Heart left ventricle (tissue), 16 donors: ENCODE measurements at regions not wholly inside any gene's neighbourhood (a gene's known extent, or its start where the extent isn't known, plus 50 kb on each side); places are given as distances from the start of the nearest gene placed in this dataset.

Source experiments
- ATAC-seq, 4 donors: fragments of 200-7000 bp; cut with Tn5 transposase; one replicate each; pipeline ENCODE4 v1.9.1; 2020 to 2022; ENCODE audit warnings: moderate library complexity in 4 of 4, mild to moderate bottlenecking in 3 of 4, moderate number of reproducible peaks in 1 of 4
- DNase-seq, 5 donors: peaks; one replicate each; pipeline ENCODE4 v3.0.0-alpha.2; 2020
- H3K27ac ChIP-seq, 12 donors: fragments of 200-600 bp; sonication (generic) in 4 of 12; one replicate each; pipeline versions ENCODE4 v1.5.0 to v1.8.0; 2016 to 2022; ENCODE audit warnings: mild to moderate bottlenecking in 2 of 12
- H3K27me3 ChIP-seq, 9 donors: fragments of 200-600 bp; sonication (generic) in 2 of 9; one replicate each; pipeline versions ENCODE4 v1.5.1 to v1.8.0; 2016 to 2022; ENCODE audit warnings: mild to moderate bottlenecking in 3 of 9
- H3K36me3 ChIP-seq, 9 donors: fragments of 200-600 bp; sonication (generic) in 2 of 9; one replicate each; pipeline versions ENCODE4 v1.5.0 to v1.8.0; 2018 to 2022; ENCODE audit warnings: mild to moderate bottlenecking in 2 of 9
- H3K4me1 ChIP-seq, 12 donors: fragments of 200-600 bp; sonication (generic) in 4 of 12; one replicate each; pipeline versions ENCODE4 v1.5.0 to v1.8.0; 2016 to 2022; ENCODE audit warnings: mild to moderate bottlenecking in 3 of 12
- H3K4me3 ChIP-seq, 12 donors: fragments of 200-600 bp; sonication (generic) in 4 of 12; one replicate each; pipeline versions ENCODE4 v1.5.0 to v1.8.0; 2017 to 2022; ENCODE audit warnings: mild to moderate bottlenecking in 9 of 12, moderate library complexity in 4 of 12
- H3K9me3 ChIP-seq, 12 donors: fragments of 200-600 bp; sonication (generic) in 4 of 12; one replicate each; pipeline versions ENCODE4 v1.5.0 to v1.8.0; 2016 to 2022; ENCODE audit warnings: mild to moderate bottlenecking in 1 of 12
- CTCF ChIP-seq, 12 donors: fragments of 200-600 bp; sonication (generic) in 4 of 12; IDR thresholded peaks; one replicate each; pipeline versions ENCODE4 v1.5.0 to v1.8.0; 2018 to 2022; ENCODE audit warnings: antibody characterized with exemption in 12 of 12, mild to moderate bottlenecking in 5 of 12
- POLR2A ChIP-seq, 2 donors: fragments of 450-650 bp; IDR thresholded peaks; one replicate each; pipeline ENCODE4 v1.6.1; 2017; ENCODE audit warnings: antibody characterized with exemption in 2 of 2, mild to moderate bottlenecking in 2 of 2, moderate library complexity in 2 of 2
- WGBS, 4 donors: extraction: QIAGEN DNeasy Blood & Tissue Kit in 2 of 4; methylation state at CpG; one replicate each; pipeline versions ENCODE4 v1.1.5 to v1.1.7; 2013 to 2018; 5-methylcytosine and 5-hydroxymethylcytosine counted together
- intact Hi-C, 10 donors: fragments of 100-400 bp; cut with DNase I; formaldehyde crosslinking; loops; one replicate each; pipeline versions ENCODE4 v1.11.1 to v1.14.2; 2022
- donor health status: ischemic (EF 13 %, LVEDD 7.1; RV severe dilation, severe dysfunction).
- donor health status: healthy with polysubstance abuse.
- donor health status: DM: no; HTN: yes; CAD: no.
- donor health status: DM: no; HTN: no; CAD: no.
- donor health status: ischemic (EF 25% LVEDD 6.9; RV normal size, moderate dysfunction).
- donor health status: ischemic (EF 25% LVEDD 5.7; RV mildly dilated, moderate dysfunction).
- donor health status: healthy.
- donor health status: DM: yes; HTN: yes; CAD: no.
- donor health status: ischemic (EF 35%, LVEDD 5.7; RV mildly dilated, moderate dysfunction).
- donor health status: nonischemic (EF 11% LVEDD 7.7; RV severe dilation, severe dysfunction).
- donor health status: DM: yes; HTN: yes; CAD: no.
- donor health status: PGD.
- donor health status: ischemic (EF 29% LVEDD 5.4; RV normal size, mild dysfunction).
- donor health status: nonischemic (EF 23%, LVEDD 6.1; RV moderate dilation, normal function).

- Histone ChIP-seq H3K27me3 (peaks cover 0 to 31% (median 4%) of the 10 kb centered on the region in 9 donors), H3K4me3 (no peak overlapping the region), H3K36me3 (no peaks in the 10 kb centered on the region), H3K27ac (no peak overlapping the region), H3K4me1 (no peaks in the 10 kb centered on the region), H3K9me3 (no peaks in the 10 kb centered on the region)
- no peak for TF ChIP-seq CTCF (IDR thresholded peaks at IDR 0.05)
- no peak for TF ChIP-seq POLR2A (IDR thresholded peaks at IDR 0.05)
- no peak for ATAC-seq
- DNase-seq: peak in 1 of 5 donors; percentile 7
- intact Hi-C loops: loop anchor here in 2 of 10 donors (10.0 kb wide), 2 partner anchors 378 to 528 kb away; no protein-coding TSS in a partner anchor
- WGBS, 4 donors: 81 to 88% (median 87%) methylated on average over 21 of the region's 21 CpGs
These were observed 328.8 kb upstream of the DIO3 start for GRCh38 chr14:101232340-101233020.

DNA sequence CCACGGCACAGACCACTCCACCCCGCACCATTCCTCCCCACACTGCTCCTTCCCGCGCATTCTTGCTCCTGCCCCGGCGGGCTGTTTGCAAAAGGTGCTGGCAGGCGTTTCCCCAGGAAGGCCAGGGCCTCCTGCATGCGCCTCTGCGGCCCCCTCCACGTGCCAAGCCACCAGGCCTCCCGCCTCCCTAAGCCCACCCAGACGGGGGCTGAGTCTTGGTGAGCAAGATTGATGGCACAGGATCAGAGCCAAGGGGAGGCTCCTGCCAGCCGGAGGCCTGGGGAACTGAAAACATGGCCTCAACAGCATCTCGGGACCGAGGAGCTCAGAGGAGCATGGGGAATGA, 328.3 kb upstream of the DIO3 start:
- intact Hi-C loops: loop anchor here in 2 of 10 donors (10.0 kb wide), 2 partner anchors 378 to 528 kb away; no protein-coding TSS in a partner anchor
- peaks cover 0 to 31% (median 4%) of the 10 kb centered on the region in 9 donors for H3K27me3 ChIP-seq
- no peaks in the 10 kb centered on the region for H3K9me3 ChIP-seq
- ATAC-seq (no peak), DNase-seq (peak in 1 of 5 donors; percentile 12)
- no peak overlapping the region for H3K27ac ChIP-seq
- no peak overlapping the region for H3K4me3 ChIP-seq
- no peaks in the 10 kb centered on the region for H3K36me3 ChIP-seq
- 61 to 67% (median 63%) methylated on average over 14 to 15 of the region's 15 CpGs for WGBS, 4 donors
- TF ChIP-seq POLR2A (IDR thresholded peaks at IDR 0.05): no peak
- TF ChIP-seq CTCF (IDR thresholded peaks at IDR 0.05): no peak
- H3K4me1 ChIP-seq: no peaks in the 10 kb centered on the region

DNA sequence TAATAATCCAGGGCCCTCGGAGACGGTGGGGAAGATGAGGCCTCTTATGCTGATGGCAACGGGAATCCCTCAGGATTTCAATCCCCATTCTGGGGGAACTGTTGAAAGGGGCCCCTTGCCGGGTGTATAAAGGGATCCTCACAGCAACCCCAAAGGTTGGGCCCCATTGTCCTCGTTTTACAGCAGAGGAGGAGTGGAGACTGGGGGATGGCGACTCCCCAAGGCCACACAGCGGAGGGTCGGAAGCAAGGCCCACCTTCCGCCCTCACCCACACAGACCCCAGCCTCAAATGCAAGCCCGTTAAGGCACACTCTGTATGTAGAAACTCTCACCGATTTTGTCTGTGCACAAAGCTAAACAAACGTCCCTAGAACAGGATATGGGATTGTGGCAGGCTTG, 327.9 kb upstream of the DIO3 start:
- DNase-seq (no peak), ATAC-seq (no peak)
- WGBS, 4 donors: 74 to 77% (median 76%) methylated on average over 12 of the region's 12 CpGs
- H3K27ac ChIP-seq: no peak overlapping the region
- no peak overlapping the region for H3K4me3 ChIP-seq
- peaks cover 0 to 31% (median 4%) of the 10 kb centered on the region in 9 donors for H3K27me3 ChIP-seq
- no peaks in the 10 kb centered on the region for H3K36me3 ChIP-seq
- no peaks in the 10 kb centered on the region for H3K4me1 ChIP-seq
- TF ChIP-seq CTCF (IDR thresholded peaks at IDR 0.05) (no peak), POLR2A (IDR thresholded peaks at IDR 0.05) (no peak)
- H3K9me3 ChIP-seq: no peaks in the 10 kb centered on the region
- intact Hi-C loops: loop anchor here in 2 of 10 donors (10.0 kb wide), 2 partner anchors 379 to 529 kb away; no protein-coding TSS in a partner anchor

DNA sequence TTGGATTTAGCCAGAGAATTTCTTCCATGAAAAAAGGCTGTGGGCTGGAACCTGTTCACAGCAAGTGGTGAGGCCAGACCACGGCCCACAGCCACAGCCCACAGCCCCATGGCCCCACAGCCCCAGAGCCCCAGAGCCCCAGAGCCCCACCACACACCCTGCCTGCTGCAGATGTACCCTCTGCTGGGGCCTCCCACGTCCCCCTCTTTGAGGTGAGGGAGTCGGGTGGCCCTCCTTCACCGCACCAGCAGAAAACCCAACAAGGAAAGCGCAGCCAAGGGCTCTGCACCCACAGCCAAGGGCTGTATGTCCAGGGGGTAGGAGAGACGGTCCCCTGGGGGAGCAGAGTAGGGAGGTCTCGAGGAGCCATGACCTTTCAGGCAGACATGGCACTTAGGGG, 327.5 kb upstream of the DIO3 start:
- H3K27me3 ChIP-seq: peaks cover 0 to 31% (median 4%) of the 10 kb centered on the region in 9 donors
- WGBS, 4 donors: 69 to 75% (median 73%) methylated on average over 4 to 7 of the region's 7 CpGs
- H3K4me3 ChIP-seq: no peak overlapping the region
- H3K4me1 ChIP-seq: no peaks in the 10 kb centered on the region
- no peak for ATAC-seq
- TF ChIP-seq CTCF (IDR thresholded peaks at IDR 0.05) (no peak), POLR2A (IDR thresholded peaks at IDR 0.05) (no peak)
- intact Hi-C loops: loop anchor here in 2 of 10 donors (2.0 to 10.0 kb wide), 3 partner anchors 379 to 571 kb away; no protein-coding TSS in a partner anchor
- H3K36me3 ChIP-seq: no peaks in the 10 kb centered on the region
- peak in 1 of 5 donors; percentile 11 for DNase-seq
- H3K27ac ChIP-seq: no peak overlapping the region
- H3K9me3 ChIP-seq: no peaks in the 10 kb centered on the region
